C4-2B (cell line): ENCODE measurements at regions not wholly inside any gene's neighbourhood (a gene's known extent, or its start where the extent isn't known, plus 50 kb on each side); places are given as distances from the start of the nearest gene placed in this dataset.

Source experiments
- CTCF ChIP-seq: fragments of 450-650 bp; conservative IDR thresholded peaks from 2 replicates; pipeline ENCODE4 v1.5.1; 2017; ENCODE audit warnings: mild to moderate bottlenecking
- ZFX ChIP-seq: fragments of 450-650 bp; IDR thresholded peaks from 2 replicates; pipeline ENCODE4 v1.6.1; 2017

- TF ChIP-seq CTCF (no peak), ZFX (no peak)
These were observed 1186.1 kb downstream of the NLGN4X start for GRCh38 chrX:5042563-5042962.
